WTC11 (cell line): ENCODE measurements at regions not wholly inside any gene's neighbourhood (a gene's known extent, or its start where the extent isn't known, plus 50 kb on each side); places are given as distances from the start of the nearest gene placed in this dataset.

ENCODE experiments used
- ATAC-seq: fragments of 200-7000 bp; cut with Tn5 transposase; 2 replicates; pipeline ENCODE4 v1.10.0; 2021; ENCODE audit warnings: mild to moderate bottlenecking, moderate library complexity
- CTCF ChIA-PET: fragments of 300-600 bp; sonication (Branson Sonifier 250); formaldehyde crosslinking; loops from one replicate; lab custom pipeline; 2021; ENCODE audit warnings: antibody characterized with exemption; lab: Charles Lee
- POLR2A ChIA-PET: fragments of 350-600 bp; sonication (Branson Sonifier 250); formaldehyde crosslinking; loops from one replicate; lab custom pipeline; 2021; ENCODE audit warnings: antibody characterized with exemption; lab: Charles Lee
- DNase-seq: peaks from one replicate; pipeline ENCODE4 v3.0.0; 2021; ENCODE audit warnings: low spot score
- H3K27ac Mint-ChIP-seq: 2 replicates; pipeline ENCODE4 v1.8.0; 2021; ENCODE audit warnings: mixed read lengths
- H3K27me3 Mint-ChIP-seq: 2 replicates; pipeline ENCODE4 v1.8.0; 2021; ENCODE audit warnings: low read depth, mild to moderate bottlenecking, moderate library complexity, mixed read lengths
- H3K36me3 Mint-ChIP-seq: 2 replicates; pipeline ENCODE4 v1.8.0; 2021; ENCODE audit warnings: mixed read lengths
- H3K4me1 Mint-ChIP-seq: 2 replicates; pipeline ENCODE4 v1.8.0; 2022; ENCODE audit warnings: mixed read lengths
- H3K4me3 Mint-ChIP-seq: 2 replicates; pipeline ENCODE4 v1.8.0; 2021; ENCODE audit warnings: mild to moderate bottlenecking, moderate library complexity, mixed read lengths
- H3K9me3 Mint-ChIP-seq: 2 replicates; pipeline ENCODE4 v1.8.0; 2021; ENCODE audit warnings: mixed read lengths
- ARID4B ChIP-seq: sonication (generic); formaldehyde crosslinking; IDR thresholded peaks from 2 replicates; pipeline ENCODE4 v1.8.0; 2023; ENCODE audit warnings: missing genetic modification reagents, mild to moderate bottlenecking, borderline replicate concordance
- ATF1 ChIP-seq: sonication (generic); formaldehyde crosslinking; IDR thresholded peaks from 2 replicates; pipeline ENCODE4 v1.8.1; 2023; ENCODE audit warnings: mild to moderate bottlenecking, moderate library complexity, missing genetic modification reagents
- ATF2 ChIP-seq: sonication (generic); formaldehyde crosslinking; IDR thresholded peaks from 2 replicates; pipeline ENCODE4 v1.8.1; 2022; ENCODE audit warnings: low read depth, missing genetic modification reagents, borderline replicate concordance
- ATF6 ChIP-seq: sonication (generic); formaldehyde crosslinking; IDR thresholded peaks from 2 replicates; pipeline ENCODE4 v1.8.1; 2023; ENCODE audit warnings: mild to moderate bottlenecking, missing genetic modification reagents
- CREM ChIP-seq: sonication (generic); formaldehyde crosslinking; IDR thresholded peaks from 2 replicates; pipeline ENCODE4 v1.8.1; 2022; ENCODE audit warnings: mild to moderate bottlenecking, missing genetic modification reagents, moderate library complexity
- E2F5 ChIP-seq: sonication (generic); formaldehyde crosslinking; IDR thresholded peaks from 2 replicates; pipeline ENCODE4 v1.8.1; 2022; ENCODE audit warnings: mild to moderate bottlenecking, moderate library complexity, missing genetic modification reagents
- ETV6 ChIP-seq: sonication (generic); formaldehyde crosslinking; IDR thresholded peaks from 2 replicates; pipeline ENCODE4 v1.8.1; 2022; ENCODE audit warnings: mild to moderate bottlenecking, missing genetic modification reagents
- FOXP1 ChIP-seq: sonication (generic); formaldehyde crosslinking; IDR thresholded peaks from 2 replicates; pipeline ENCODE4 v1.8.0; 2022; ENCODE audit warnings: missing genetic modification reagents, mild to moderate bottlenecking, moderate library complexity, borderline replicate concordance
- GABPB1 ChIP-seq: sonication (generic); formaldehyde crosslinking; IDR thresholded peaks from 2 replicates; pipeline ENCODE4 v1.8.1; 2023; ENCODE audit warnings: mild to moderate bottlenecking, missing genetic modification reagents
- GRHL2 ChIP-seq: fragments of 250-450 bp; sonication (Bioruptor Pico); IDR thresholded peaks from 2 replicates; pipeline ENCODE4 v1.8.0; 2022; ENCODE audit warnings: mild to moderate bottlenecking, moderate library complexity; ENCODE audit not compliant: insufficient replicate concordance, severe bottlenecking
- IRF2 ChIP-seq: sonication (generic); formaldehyde crosslinking; IDR thresholded peaks from 2 replicates; pipeline ENCODE4 v1.8.0; 2022; ENCODE audit warnings: low read depth, missing genetic modification reagents, borderline replicate concordance
- MLX ChIP-seq: sonication (generic); formaldehyde crosslinking; IDR thresholded peaks from 2 replicates; pipeline ENCODE4 v1.8.1; 2023; ENCODE audit warnings: mild to moderate bottlenecking, missing genetic modification reagents, moderate library complexity
- PREB ChIP-seq: sonication (generic); formaldehyde crosslinking; IDR thresholded peaks from 2 replicates; pipeline ENCODE4 v1.8.1; 2022; ENCODE audit warnings: mild to moderate bottlenecking, missing genetic modification reagents, moderate library complexity, borderline replicate concordance
- RORB ChIP-seq: fragments of 250-450 bp; sonication (Bioruptor Pico); IDR thresholded peaks from 2 replicates; pipeline ENCODE4 v1.9.0; 2021; ENCODE audit warnings: mild to moderate bottlenecking
- SMAD3 ChIP-seq: sonication (generic); formaldehyde crosslinking; IDR thresholded peaks from 2 replicates; pipeline ENCODE4 v1.8.0; 2022; ENCODE audit warnings: missing genetic modification reagents, mild to moderate bottlenecking, borderline replicate concordance
- ZBTB43 ChIP-seq: sonication (generic); formaldehyde crosslinking; IDR thresholded peaks from 2 replicates; pipeline ENCODE4 v1.8.1; 2023; ENCODE audit warnings: mild to moderate bottlenecking, missing genetic modification reagents
- ZMAT4 ChIP-seq: fragments of 250-450 bp; sonication (Bioruptor Pico); IDR thresholded peaks from 2 replicates; pipeline ENCODE4 v1.9.0; 2021; ENCODE audit warnings: mild to moderate bottlenecking
- ZNF219 ChIP-seq: sonication (generic); formaldehyde crosslinking; IDR thresholded peaks from 2 replicates; pipeline ENCODE4 v1.8.0; 2023; ENCODE audit warnings: missing genetic modification reagents, mild to moderate bottlenecking, borderline replicate concordance
- ZNF671 ChIP-seq: fragments of 250-450 bp; sonication (Bioruptor Pico); IDR thresholded peaks from 2 replicates; pipeline ENCODE4 v1.8.0; 2021; ENCODE audit warnings: mild to moderate bottlenecking

GRCh38 chr3:66097647-66098046 lies 58.9 kb upstream of the MAGI1 start (continued):
- TF ChIP-seq GRHL2 (CRISPR knock-in tag) (no peak), ETV6 (CRISPR knock-in tag) (no peak)

GRCh38 chr3:66095295-66096001 lies 56.7 kb upstream of the MAGI1 start:
- ChIA-PET CTCF (interaction anchor here (0.6 kb wide), 1 partner anchor 90 kb away, joined by 4 read pairs; no protein-coding TSS in a partner anchor), POLR2A (interaction anchor here (0.7 kb wide), 1 partner anchor 15 kb away, joined by 3 read pairs; no protein-coding TSS in a partner anchor)
- H3K9me3 Mint-ChIP-seq, result peaks cover 9% of the 10 kb centered on the region
- ATAC-seq (no peak), DNase-seq (no peak)
- H3K27me3 Mint-ChIP-seq, result no peaks in the 10 kb centered on the region; the same call in 1 of the 2 replicates
- no peak for TF ChIP-seq PREB (CRISPR knock-in tag)
- no peak for TF ChIP-seq RORB (CRISPR knock-in tag)
- TF ChIP-seq GABPB1 (CRISPR knock-in tag), result no peak
- TF ChIP-seq CREM (CRISPR knock-in tag), result no peak
- TF ChIP-seq ATF6 (CRISPR knock-in tag), result no peak
- TF ChIP-seq ZNF671 (CRISPR knock-in tag), result no peak
- no peak for TF ChIP-seq IRF2
- no peak for TF ChIP-seq FOXP1
- no peak for TF ChIP-seq ZBTB43
- TF ChIP-seq E2F5 (CRISPR knock-in tag), result no peak
- no peak for TF ChIP-seq ATF1 (CRISPR knock-in tag)
- TF ChIP-seq ARID4B (CRISPR knock-in tag), result no peak
- TF ChIP-seq ZNF219 (CRISPR knock-in tag), result no peak
- no peak for TF ChIP-seq ATF2 (CRISPR knock-in tag)
- no peak for TF ChIP-seq SMAD3 (CRISPR knock-in tag)
- TF ChIP-seq ZMAT4 (CRISPR knock-in tag), result no peak
- no peak for TF ChIP-seq MLX (CRISPR knock-in tag)
- no peak for TF ChIP-seq ETV6 (CRISPR knock-in tag)
- no peaks in the 10 kb centered on the region for H3K36me3 Mint-ChIP-seq
- H3K4me3 Mint-ChIP-seq, result no peak overlapping the region
- H3K4me1 Mint-ChIP-seq, result peaks cover 15% of the 10 kb centered on the region
- no peak overlapping the region for H3K27ac Mint-ChIP-seq
